ENCODE measurements at regions not wholly inside any gene's neighbourhood (a gene's known extent, or its start where the extent isn't known, plus 50 kb on each side); places are given as distances from the start of the nearest gene placed in this dataset.

DNA sequence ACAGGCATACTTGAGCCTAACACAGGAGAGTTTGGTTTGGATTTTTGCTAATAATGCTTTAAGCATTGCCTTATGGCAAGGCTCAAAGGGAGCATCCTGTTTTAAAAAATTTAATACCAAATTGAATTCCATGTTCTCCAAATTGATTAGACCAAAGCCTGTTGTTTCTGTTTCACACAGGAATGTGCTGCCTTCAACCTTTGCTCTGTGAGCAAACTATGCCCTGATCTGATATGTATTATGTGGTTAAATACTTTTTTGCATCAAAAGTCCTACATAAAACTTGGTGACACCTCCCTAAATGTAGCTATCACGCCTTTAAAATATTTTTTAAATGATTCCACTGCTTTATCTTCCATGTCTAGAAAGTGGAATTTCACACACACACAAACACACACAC, 691.4 kb downstream of the CPS1 start:
- no peaks in the 10 kb centered on the region for H3K79me2 ChIP-seq (ENCODE audit: insufficient read depth, low read length)
- H3K27me3 ChIP-seq (ENCODE audit: control insufficient read depth in 2 of 2, insufficient read depth in 2 of 2, low read length in 2 of 2): no peaks in the 10 kb centered on the region
- H3K4me3 Mint-ChIP-seq: no peak overlapping the region
- no peaks in the 10 kb centered on the region for H3K4me1 Mint-ChIP-seq
- H3K9ac ChIP-seq (ENCODE audit: insufficient read depth, low read length, poor library complexity, severe bottlenecking): no peak overlapping the region
- H3K27ac Mint-ChIP-seq: no peak overlapping the region
- no peaks in the 10 kb centered on the region for H3K36me3 Mint-ChIP-seq
- WGBS (ENCODE audit: insufficient coverage): no CpG with 5 or more reads among the region's 1 CpG
- H3K27me3 Mint-ChIP-seq (ENCODE audit: low read depth in 3 of 3): no peaks in the 10 kb centered on the region
- TF ChIP-seq, protein P1, sequence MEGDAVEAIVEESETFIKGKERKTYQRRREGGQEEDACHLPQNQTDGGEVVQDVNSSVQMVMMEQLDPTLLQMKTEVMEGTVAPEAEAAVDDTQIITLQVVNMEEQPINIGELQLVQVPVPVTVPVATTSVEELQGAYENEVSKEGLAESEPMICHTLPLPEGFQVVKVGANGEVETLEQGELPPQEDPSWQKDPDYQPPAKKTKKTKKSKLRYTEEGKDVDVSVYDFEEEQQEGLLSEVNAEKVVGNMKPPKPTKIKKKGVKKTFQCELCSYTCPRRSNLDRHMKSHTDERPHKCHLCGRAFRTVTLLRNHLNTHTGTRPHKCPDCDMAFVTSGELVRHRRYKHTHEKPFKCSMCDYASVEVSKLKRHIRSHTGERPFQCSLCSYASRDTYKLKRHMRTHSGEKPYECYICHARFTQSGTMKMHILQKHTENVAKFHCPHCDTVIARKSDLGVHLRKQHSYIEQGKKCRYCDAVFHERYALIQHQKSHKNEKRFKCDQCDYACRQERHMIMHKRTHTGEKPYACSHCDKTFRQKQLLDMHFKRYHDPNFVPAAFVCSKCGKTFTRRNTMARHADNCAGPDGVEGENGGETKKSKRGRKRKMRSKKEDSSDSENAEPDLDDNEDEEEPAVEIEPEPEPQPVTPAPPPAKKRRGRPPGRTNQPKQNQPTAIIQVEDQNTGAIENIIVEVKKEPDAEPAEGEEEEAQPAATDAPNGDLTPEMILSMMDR (IDR thresholded peaks at IDR 0.05): no peak
- H3K9me3 ChIP-seq (replicated peaks in 1 of 2; ENCODE audit: control insufficient read depth in 1 of 2, insufficient read depth in 1 of 2, low read length in 2 of 2): peaks cover 0 to 3% of the 10 kb centered on the region in 2 donors
- no peak overlapping the region for H3K27ac ChIP-seq (ENCODE audit: low read depth in 1 of 2, low read length in 2 of 2)
- no peaks in the 10 kb centered on the region for H3K36me3 ChIP-seq (replicated peaks in 1 of 2; ENCODE audit: control insufficient read depth in 1 of 2, insufficient read depth in 2 of 2, low read length in 2 of 2)
- intact Hi-C loops (cut with micrococcal nuclease): no loop called here
- no peak overlapping the region for H2AFZ ChIP-seq (ENCODE audit: insufficient read depth, low read depth, low read length, poor library complexity, severe bottlenecking)
- DNase-seq: no peak
- H3K4me2 ChIP-seq (replicated peaks; ENCODE audit: extremely low read depth, low read length, poor library complexity, severe bottlenecking): no peak overlapping the region
- no peaks in the 10 kb centered on the region for H4K20me1 ChIP-seq (ENCODE audit: insufficient read depth, low read length)
- H3K9me3 Mint-ChIP-seq: peaks cover 0 to 8% (median 0%) of the 10 kb centered on the region in 7 donors
- no peaks in the 10 kb centered on the region for H3K4me1 ChIP-seq (ENCODE audit: control insufficient read depth in 1 of 2, insufficient read depth in 2 of 2, low read length in 2 of 2)
- no peak overlapping the region for H3K4me3 ChIP-seq (replicated peaks in 1 of 3; ENCODE audit: low read depth in 2 of 3, low read length in 3 of 3)

DNA sequence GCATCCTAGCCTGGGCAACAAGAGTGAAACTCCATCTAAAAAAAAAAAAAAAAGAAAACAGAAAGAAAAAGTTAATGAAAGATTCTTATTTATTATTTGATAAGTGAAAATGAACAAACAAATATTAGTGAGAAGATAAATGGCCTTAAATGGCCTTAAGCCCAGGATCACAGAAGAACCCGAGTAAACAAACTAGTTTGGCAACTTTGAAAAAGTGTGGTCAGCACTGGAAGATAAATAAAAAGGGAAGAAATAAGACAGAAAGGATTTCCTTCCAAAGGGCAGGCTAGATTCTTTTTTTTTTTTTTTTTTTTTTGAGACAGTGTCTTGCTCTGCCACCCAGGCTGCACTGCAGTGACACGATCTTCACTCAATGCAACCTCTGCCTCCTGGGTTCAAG, 692.4 kb downstream of the CPS1 start:
- Mint-ChIP-seq H3K36me3 (no peaks in the 10 kb centered on the region), H3K27me3 (ENCODE audit: low read depth in 3 of 3) (no peaks in the 10 kb centered on the region), H3K4me1 (no peaks in the 10 kb centered on the region), H3K27ac (no peak overlapping the region), H3K9me3 (peaks cover 0 to 8% (median 0%) of the 10 kb centered on the region in 7 donors), H3K4me3 (no peak overlapping the region)
- Histone ChIP-seq H3K27ac (ENCODE audit: low read depth in 1 of 2, low read length in 2 of 2) (no peak overlapping the region), H3K4me2 (replicated peaks; ENCODE audit: extremely low read depth, low read length, poor library complexity, severe bottlenecking) (no peak overlapping the region), H4K20me1 (ENCODE audit: insufficient read depth, low read length) (no peaks in the 10 kb centered on the region), H3K9me3 (replicated peaks in 1 of 2; ENCODE audit: control insufficient read depth in 1 of 2, insufficient read depth in 1 of 2, low read length in 2 of 2) (peaks cover 0 to 3% of the 10 kb centered on the region in 2 donors), H2AFZ (ENCODE audit: insufficient read depth, low read depth, low read length, poor library complexity, severe bottlenecking) (no peak overlapping the region), H3K79me2 (ENCODE audit: insufficient read depth, low read length) (no peaks in the 10 kb centered on the region), H3K36me3 (replicated peaks in 1 of 2; ENCODE audit: control insufficient read depth in 1 of 2, insufficient read depth in 2 of 2, low read length in 2 of 2) (no peaks in the 10 kb centered on the region), H3K27me3 (ENCODE audit: control insufficient read depth in 2 of 2, insufficient read depth in 2 of 2, low read length in 2 of 2) (no peaks in the 10 kb centered on the region), H3K4me3 (replicated peaks in 1 of 3; ENCODE audit: low read depth in 2 of 3, low read length in 3 of 3) (no peak overlapping the region), H3K9ac (ENCODE audit: insufficient read depth, low read length, poor library complexity, severe bottlenecking) (no peak overlapping the region), H3K4me1 (ENCODE audit: control insufficient read depth in 1 of 2, insufficient read depth in 2 of 2, low read length in 2 of 2) (no peaks in the 10 kb centered on the region)
- 67% methylated on average over 2 of the region's 2 CpGs for WGBS (ENCODE audit: insufficient coverage)
- TF ChIP-seq, protein P1 (IDR thresholded peaks at IDR 0.05): no peak
- DNase-seq: no peak
- intact Hi-C loops (cut with micrococcal nuclease): no loop called here
